ENCODE measurements at regions not wholly inside any gene's neighbourhood (a gene's known extent, or its start where the extent isn't known, plus 50 kb on each side); places are given as distances from the start of the nearest gene placed in this dataset.

GRCh38 chr4:123575291-123575690 lies 178.7 kb downstream of the SPRY1 start:
- DNase-seq: no peak

GRCh38 chr4:123577225-123577906 lies 180.8 kb downstream of the SPRY1 start:
- DNase-seq: no peak

- DNase-seq: no peak
Measured at GRCh38 chr4:123578276-123579029, 181.9 kb downstream of the SPRY1 start.

GRCh38 chr4:123579961-123580360 lies 183.4 kb downstream of the SPRY1 start:
- DNase-seq: no peak

GRCh38 chr4:123580981-123581664 lies 184.5 kb downstream of the SPRY1 start:
- no peak for DNase-seq

GRCh38 chr4:123581802-123582201 lies 185.2 kb downstream of the SPRY1 start:
- DNase-seq: no peak

GRCh38 chr4:123583043-123583442 lies 186.4 kb downstream of the SPRY1 start:
- DNase-seq: no peak

- DNase-seq: no peak
Measured at GRCh38 chr4:123585111-123585510, 188.5 kb downstream of the SPRY1 start.

- DNase-seq: no peak
Measured at GRCh38 chr4:123587983-123588494, 191.4 kb downstream of the SPRY1 start.

- DNase-seq: no peak
Measured at GRCh38 chr4:123588631-123589241, 192.1 kb downstream of the SPRY1 start.

GRCh38 chr4:123589301-123589700 lies 192.7 kb downstream of the SPRY1 start:
- DNase-seq: no peak

GRCh38 chr4:123591875-123592274 lies 195.3 kb downstream of the SPRY1 start:
- DNase-seq: no peak

- DNase-seq: no peak
Measured at GRCh38 chr4:123593655-123594054, 197.1 kb downstream of the SPRY1 start.

- no peak for DNase-seq
Measured at GRCh38 chr4:123596805-123597204, 200.2 kb downstream of the SPRY1 start.

- no peak for DNase-seq
Measured at GRCh38 chr4:123597586-123597985, 201.0 kb downstream of the SPRY1 start.

- no peak for DNase-seq
Measured at GRCh38 chr4:123598331-123598730, 201.7 kb downstream of the SPRY1 start.

GRCh38 chr4:123599061-123599919 lies 202.7 kb downstream of the SPRY1 start:
- DNase-seq: no peak

GRCh38 chr4:123599920-123600810 lies 203.6 kb downstream of the SPRY1 start:
- DNase-seq: peak; percentile 17

GRCh38 chr4:123600987-123601904 lies 204.7 kb downstream of the SPRY1 start:
- DNase-seq: no peak

GRCh38 chr4:123602007-123602406 lies 205.4 kb downstream of the SPRY1 start:
- no peak for DNase-seq
